C4-2B (cell line): ENCODE measurements at regions not wholly inside any gene's neighbourhood (a gene's known extent, or its start where the extent isn't known, plus 50 kb on each side); places are given as distances from the start of the nearest gene placed in this dataset.

Experiments
- CTCF ChIP-seq: fragments of 450-650 bp; conservative IDR thresholded peaks from 2 replicates; pipeline ENCODE4 v1.5.1; 2017; ENCODE audit warnings: mild to moderate bottlenecking
- ZFX ChIP-seq: fragments of 450-650 bp; IDR thresholded peaks from 2 replicates; pipeline ENCODE4 v1.6.1; 2017

GRCh38 chr1:4961935-4962645 lies 307.7 kb downstream of the AJAP1 start:
- TF ChIP-seq CTCF (no peak), ZFX (no peak)
